Stimulated activated CD8-positive, alpha-beta memory T cell treated with anti-CD3 and anti-CD28 coated beads, Interleukin-15, amount 100 ng/mL, for 1 hour (primary cell): ENCODE measurements at regions not wholly inside any gene's neighbourhood (a gene's known extent, or its start where the extent isn't known, plus 50 kb on each side); places are given as distances from the start of the nearest gene placed in this dataset.

ENCODE experiments used
- DNase-seq: peaks from one replicate; pipeline ENCODE4 v3.0.0-alpha.2; 2020; ENCODE audit warnings: low read depth

DNA sequence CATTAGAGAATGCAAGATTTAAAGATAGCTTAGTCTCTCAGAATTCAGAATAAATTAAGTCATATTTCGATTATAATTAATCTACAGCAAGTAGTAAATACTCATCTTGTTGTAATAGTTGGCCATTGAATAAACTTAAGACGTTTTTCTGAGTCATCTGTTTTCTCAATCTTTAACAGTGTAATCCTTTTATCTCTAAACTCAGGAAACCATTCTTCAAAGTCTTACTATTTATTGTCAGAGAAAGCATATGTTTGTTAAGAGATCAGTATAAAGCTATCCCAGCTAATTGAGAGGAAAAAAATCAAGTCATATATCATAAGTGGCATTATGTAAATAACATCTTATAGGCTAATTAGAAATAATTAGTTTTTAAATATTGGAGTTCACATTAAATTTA is 201.2 kb upstream of the ADAMTS5 start:
- no peak for DNase-seq

DNA sequence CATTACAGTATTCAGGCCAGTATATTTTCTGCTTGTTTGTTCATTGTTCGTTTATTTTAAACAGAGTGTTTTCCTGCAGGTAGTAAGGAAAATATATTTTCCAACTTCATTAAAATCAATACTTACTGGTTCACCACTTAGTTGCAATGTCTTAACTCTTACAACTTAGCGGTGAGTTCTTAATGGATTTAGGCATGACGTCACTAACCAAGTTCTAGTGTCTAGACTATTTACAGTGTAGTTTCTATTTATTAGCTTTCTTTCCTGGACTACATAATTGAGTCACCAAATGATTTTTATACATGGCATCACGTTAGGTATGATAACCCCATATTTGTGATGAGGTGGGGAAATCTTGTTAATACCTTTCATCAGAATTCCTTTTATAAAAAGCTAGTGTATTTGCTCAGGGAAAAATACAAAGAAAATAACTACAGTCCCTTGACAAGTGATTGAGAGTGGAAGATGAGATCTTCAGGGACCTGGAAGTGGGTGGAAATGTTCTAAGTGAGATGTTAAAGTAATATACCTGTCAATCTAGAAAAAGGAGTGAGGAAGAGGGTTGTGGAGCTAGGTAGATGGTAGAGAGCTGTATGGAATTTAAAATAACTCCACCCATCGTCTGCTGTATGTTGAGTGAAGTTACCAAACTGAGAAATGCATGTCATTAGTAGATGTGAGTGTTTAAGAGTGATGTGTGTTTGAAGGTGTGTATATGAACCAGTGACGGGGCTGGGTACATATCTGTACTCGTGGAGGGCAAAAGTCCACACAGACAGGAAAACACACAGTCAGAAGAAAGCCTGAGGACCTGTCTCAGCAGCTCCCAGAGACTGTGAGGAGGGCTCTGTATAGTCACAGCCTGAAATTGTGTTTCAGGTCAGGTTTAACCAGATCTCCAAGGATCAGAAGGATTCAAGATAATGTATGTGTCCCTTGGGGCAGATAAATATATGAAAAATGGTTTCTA is 197.6 kb upstream of the ADAMTS5 start:
- DNase-seq = no peak

DNA sequence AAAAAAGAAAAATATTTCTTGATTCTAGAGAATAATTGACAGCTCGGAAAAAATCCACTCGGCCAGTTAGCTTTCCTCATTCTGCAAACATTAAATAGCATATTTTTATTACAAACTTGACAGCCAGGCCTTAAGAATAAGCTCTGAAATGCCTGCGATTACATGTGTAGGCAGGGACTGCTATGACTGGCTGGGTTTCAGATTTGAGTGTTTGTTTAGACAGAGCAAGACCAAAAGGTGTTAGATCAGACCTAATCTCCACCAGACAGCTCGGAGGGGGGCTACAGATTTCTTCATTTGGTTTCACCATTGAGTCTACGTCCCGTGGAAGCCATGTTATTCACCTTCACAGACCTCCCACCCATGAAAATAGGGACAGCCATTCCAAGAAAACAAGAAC is 192.1 kb upstream of the ADAMTS5 start:
- DNase-seq = no peak

DNA sequence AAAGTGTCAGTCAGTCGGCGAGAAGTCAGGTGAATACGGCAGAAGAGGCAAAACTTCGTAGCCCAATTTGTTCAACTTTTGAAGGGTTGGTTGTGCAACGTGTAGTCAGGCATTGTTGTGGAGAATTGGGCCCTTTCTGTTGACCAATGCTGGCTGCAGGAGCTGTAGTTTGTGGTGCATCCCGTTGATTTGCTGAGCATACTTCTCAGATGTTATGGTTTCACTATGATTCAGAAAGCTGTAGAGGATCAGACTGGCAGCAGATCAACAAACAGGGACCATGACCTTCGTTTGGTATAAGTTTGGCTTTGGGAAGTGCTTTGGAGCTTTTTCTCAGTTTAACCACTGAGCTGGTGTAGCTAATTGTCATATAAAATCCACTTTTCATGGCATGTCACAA is 190.2 kb upstream of the ADAMTS5 start:
- no peak for DNase-seq

DNA sequence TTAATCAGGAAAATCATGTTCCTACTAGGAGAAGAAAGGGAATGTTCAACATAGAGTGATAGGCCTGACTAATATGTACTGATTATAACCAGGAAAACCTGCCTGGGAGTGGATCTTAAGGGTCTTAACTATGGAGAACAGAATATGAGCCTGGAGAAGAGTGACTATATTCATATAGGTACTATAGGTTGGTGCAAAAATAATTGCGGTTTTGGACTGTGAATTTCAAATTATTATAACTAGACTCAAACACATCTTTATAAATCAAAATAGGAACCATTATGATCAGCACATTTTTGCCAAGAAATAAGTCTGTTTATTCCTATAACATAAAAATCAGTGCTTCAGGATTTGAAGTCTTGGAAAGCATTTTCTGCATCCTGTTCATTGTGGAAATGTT is 189.8 kb upstream of the ADAMTS5 start:
- no peak for DNase-seq

DNA sequence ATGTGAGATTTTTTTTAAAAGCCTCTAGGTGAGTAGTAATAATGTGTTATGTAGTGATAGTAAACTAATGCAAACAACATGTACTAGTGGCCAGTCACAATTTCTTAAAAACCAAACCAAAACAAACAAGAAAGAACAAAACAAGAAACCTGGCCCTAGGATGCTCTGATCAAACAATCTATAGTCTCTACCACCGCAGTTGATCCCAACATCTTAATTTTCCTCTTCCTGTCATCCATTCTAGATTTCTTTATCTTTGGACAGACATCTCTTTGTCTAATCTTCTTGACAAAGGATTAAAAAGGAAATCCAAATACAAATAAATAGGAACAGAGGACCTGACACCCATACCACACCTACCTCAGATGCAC is 188.2 kb upstream of the ADAMTS5 start:
- DNase-seq = no peak

DNA sequence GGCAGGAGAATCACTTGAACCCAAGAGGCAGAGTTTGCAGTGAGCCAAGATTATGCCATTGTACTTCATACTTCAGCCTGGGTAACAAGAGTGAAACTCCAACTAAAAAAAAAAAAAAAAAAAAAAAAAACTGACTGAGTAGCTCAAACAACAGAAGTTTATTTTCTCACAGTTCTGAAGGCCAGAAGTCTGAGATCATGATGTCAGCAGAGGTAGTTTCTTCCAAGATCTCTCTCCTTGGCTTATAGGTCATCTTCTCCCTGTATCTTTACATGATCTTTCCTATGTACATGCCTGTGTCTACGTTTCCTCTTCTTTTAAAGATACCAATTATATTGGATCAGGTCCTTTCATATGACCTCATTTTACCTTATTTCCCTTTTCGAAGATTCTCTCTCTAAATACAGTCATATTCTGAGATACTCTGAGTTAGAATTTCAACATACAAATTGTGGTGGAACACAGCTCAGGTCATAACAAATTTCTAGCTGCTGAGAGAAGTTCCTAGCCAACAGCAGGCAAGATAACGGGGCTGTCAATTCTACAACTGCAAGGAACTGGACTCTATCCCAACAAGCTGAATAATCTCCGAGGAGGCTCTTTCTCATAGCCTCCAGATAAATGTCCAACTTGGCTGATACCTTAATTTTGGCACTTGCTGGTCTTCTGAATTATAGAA is 187.7 kb upstream of the ADAMTS5 start:
- no peak for DNase-seq

DNA sequence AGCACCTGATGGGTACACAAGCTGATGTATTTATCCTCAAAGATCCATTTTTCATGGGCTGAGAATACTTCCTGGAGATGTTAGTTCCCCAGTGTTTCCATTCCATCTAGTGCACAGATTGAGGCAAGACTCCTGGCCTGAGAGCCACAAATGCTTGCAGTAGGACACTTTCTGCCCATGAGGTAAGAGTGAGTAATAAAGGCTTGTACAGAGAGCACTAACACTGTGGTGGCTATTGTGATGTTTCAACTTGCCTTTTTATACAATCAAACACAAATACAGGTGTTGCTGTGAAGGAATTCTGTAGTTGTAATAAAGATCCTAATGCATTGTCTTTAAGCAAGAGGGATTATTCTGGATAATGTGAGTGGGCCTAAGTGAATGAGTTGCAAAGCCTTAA is 186.1 kb upstream of the ADAMTS5 start:
- DNase-seq = no peak

DNA sequence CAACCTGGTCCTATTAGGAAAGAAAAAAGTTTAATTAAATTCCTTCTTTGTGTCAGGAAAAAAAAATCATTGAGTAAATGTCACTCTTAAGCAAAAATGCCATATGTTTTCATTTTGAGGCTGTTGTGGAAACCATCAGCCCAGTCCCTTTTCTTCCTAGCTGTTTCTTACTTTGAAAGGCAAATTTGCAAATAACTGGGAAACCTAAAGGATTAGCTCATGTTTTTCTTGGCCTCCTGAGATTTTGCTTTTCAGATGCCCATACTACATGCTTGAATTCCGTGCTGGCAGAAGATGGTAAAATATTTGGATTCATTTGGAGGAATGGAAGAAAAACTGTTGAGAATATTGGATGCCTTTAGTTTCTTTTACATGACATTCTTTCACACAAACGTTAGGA is 182.1 kb upstream of the ADAMTS5 start:
- no peak for DNase-seq

DNA sequence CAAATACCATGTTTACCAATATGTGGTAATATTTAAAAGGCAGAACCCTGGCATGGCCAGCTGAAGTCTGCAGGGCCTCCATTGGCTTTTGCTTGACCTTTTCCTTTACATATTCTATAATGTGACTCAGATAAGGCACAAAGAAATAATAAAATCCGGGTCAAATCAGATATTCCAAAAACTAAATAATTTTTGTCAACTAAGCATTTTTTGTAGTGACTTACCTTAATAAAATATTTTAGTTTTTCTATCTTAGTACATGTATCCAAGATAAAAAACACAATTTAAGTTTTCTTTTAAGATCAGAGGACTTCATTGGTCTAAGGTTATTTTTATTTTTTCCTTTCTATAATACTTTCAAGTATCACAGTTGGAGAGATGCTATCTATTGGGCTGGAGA is 179.4 kb upstream of the ADAMTS5 start:
- DNase-seq = no peak

DNA sequence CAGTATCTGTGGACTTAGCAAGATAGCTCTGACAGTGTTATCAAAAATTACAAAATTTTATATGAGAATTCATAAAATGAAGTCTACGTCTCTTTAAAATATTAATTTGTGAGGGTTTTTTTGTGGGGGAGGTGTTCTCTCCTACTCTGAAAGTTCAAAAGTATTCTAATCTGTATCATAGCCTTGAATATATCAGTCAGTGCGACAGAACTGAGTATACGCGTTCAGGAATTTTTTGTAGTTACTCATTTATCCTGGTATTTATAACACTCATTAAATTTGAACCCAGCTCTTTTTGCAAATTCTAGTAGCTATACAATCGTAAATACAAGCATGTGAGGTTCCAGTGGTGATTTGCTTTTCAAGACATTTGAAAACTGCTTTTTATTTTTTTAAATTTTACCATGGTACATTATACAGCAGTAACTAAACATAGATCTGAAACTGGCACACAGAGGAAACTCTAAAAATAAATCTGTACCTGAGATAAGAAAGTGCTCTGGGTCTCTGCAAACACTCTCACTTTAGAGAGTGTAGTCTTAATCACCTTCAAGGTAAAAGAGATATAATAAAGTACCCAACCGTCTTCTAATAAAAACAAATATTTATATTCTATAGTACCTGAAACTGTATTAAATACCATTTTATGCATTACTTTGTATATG is 178.4 kb upstream of the ADAMTS5 start:
- DNase-seq = no peak

DNA sequence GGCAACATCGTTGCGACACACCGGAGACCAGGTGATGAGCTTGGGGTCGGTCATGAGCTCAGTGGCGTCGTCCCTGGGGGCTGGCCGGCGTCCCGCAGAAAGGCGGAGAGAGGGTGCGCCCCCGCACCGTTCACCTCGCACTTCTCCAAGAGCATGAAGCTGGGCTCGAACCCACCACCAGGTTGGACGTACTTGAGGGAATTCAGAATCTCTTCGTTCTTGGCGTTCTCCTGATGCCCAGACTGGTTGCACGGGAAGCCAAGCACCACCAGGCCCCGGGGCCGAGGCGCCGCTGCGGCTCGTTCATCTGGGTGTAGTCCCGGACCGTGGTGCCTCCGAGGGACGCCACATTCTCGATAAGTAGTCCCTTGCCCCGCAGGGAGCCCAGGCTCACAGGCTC is 176.6 kb upstream of the ADAMTS5 start:
- DNase-seq = no peak

DNA sequence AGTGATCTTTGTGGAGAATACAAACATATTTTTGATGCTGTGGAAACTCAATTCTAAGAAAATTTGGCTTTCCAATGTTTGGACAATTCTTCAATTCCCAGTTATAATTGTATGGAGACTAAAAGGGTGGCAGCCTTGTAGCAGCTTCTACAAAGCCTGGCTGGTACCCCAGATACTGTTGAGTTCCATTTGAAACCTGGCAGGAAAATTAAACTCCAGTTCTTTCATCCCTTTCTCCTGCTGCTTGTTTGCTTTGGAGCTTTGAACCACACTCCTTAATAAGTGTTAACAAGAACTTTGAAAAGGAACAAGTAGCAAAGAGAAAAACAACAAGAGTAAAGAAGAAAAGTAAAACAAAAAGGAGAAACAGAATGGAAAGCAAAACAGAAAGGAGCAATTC is 172.6 kb upstream of the ADAMTS5 start:
- no peak for DNase-seq

DNA sequence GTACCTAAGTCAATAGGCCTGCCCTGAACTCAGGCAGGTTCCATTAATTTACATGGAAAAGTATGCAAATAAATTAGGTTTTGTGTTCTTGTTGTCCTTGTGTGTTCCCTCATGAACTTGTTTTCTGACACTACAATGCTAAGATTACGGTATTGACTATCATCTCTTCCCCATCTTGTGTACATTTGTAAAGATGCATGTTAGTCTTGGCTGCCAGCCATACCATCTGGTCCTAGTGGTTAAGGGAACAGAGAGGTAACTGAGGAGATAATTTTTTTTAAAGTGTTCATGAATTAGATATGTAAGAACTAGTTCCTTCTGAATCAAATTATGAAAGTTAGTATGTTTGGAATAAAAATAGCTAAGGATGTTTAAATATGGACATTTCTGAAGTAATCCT is 167.6 kb upstream of the ADAMTS5 start:
- DNase-seq = no peak

DNA sequence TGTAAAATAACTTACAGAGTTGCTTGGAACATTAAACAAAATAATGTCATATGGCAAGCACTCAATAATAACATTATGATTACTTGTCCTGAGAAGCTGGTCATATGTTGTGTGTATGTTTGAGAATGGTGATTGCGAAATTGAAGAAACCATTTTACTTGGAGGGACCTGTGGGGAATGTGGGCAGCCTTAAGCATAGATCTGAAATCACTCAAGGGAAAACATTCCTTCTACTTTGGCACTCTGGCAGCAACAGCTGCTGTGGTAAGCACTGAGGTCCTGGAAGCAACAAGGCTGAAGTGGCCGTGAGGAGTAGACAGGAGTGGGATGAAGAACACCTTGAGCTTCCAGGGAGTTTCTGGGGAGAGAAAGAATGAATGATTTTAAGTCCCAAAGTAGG is 165.4 kb upstream of the ADAMTS5 start:
- DNase-seq = no peak

DNA sequence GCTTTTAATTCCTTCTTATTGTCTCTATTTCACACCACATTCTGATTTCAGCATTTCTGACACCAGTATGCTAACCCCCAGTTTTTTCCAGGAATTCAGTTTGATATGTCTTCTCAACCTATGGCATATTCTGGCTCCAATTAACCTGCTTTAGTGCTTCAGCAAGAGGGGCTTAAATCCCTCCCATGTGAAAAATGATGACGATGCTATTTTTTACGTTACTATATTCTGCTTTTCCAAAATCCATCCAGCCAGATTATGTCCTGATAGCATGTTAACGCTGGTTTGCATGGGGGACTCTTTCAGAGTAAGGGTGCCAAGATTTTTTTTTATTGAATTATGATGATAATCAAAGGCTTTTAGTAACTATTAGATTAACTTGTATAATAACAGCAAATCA is 163.3 kb upstream of the ADAMTS5 start:
- no peak for DNase-seq

DNA sequence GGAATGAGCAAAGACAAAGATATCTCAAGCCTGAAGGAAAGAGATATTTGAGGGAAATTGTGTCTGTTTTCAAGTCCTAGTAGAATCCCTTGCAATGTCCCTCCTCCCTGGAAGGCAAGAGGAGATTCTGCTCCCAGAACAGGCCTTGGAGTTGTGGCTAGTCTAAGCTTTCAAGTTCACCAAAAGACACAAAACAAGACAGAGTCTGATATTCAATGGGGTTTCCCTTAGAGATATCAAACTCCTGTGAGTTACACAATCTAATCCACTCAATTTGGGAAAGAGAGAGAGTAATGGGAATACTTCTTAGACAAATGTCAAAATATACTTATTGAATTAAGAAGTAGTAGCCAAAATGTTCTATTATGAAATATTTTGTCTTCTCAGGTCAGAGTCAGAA is 162.8 kb upstream of the ADAMTS5 start:
- DNase-seq = no peak

DNA sequence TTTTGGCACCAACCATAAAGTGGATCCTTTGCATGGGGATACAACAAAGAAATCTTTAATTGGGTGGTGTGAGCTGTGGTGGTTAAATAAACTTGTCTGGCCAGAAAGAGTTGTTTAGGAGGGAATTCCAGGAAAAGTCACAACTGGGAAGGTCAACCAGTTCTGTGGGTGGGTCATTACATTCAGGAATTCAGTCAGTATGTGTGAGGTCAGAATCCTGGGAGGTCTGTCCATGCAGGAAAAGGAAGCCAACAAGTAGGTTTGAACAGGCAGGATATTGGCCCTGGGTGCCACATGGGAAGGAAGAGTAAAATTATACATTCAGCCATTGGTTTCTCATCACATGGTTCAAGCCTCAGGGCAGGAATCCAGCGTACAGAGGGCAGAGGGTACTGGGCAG is 162.3 kb upstream of the ADAMTS5 start:
- DNase-seq = no peak

DNA sequence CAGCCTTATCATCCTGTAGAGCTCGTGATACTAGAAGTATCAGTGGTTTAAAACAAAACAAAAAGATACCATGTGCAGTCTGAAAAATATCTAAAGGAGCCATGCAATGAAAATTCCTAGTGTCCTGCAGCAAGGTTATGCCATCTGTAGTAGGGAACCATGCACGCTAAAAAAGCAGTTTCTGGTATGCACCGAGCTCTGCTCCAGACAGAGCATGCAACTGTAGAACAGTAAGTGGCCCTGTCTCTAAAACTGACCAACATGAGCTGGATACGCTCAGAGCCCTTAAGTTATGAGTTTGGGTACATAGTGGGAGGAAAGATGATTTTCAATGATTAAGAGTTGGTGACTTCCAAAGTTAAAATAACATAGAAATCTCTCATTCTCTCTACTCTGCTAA is 159.3 kb upstream of the ADAMTS5 start:
- no peak for DNase-seq

DNA sequence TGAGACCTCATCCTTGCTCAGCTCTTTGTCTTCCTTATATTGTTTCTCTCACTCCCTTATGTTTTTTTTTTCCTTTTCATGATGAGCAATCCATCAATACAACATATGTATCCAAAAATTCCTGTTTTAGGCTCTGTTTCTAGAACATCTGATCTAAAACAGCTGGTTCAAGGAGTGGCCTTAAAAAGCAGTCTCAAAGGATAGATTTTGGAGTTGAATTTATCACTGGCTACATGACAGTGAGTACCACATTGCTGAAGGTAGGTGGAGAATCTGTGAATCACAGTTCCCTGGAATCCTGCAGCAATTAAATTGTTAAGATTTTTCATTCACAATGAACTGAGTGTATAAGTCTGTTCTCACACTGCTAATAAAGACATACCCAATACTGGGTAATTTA is 155.8 kb upstream of the ADAMTS5 start:
- DNase-seq = no peak

DNA sequence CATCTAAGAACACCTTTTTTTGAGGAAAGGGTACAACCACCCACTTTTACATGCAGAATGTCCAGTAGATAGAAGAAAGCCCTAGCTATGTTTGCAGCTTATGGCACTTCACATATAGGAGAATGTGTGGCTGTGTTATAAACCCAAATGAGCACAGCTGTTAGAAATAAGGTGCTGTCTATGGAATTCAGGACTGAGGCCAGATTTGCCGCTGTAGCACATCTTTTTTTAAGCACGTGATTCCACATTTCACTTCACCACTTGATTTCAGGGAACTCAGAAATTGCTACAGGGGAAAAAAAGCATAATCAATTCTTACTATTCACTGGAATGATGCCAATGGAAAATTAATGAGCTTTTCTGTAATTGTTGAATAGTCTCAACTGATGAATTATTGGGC is 147.2 kb upstream of the ADAMTS5 start:
- DNase-seq = no peak

DNA sequence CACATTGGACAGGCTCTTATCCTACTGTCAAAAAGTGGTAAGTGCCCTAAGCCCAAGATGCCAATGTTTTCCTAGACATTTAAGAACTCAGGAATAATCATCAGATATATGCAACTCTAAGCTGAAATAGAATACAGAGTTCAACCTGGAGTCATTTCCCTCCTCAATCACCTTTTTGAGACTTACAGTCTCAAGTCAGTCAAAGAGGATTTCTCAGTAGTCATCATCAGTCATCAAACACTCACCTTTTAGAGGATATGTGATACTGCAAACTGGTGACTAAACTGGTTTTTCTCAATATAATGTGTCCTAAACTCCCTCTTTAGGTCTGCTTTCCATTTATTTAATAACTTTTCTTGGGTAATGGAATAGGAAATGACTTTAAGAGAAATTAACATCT is 145.3 kb upstream of the ADAMTS5 start:
- no peak for DNase-seq

DNA sequence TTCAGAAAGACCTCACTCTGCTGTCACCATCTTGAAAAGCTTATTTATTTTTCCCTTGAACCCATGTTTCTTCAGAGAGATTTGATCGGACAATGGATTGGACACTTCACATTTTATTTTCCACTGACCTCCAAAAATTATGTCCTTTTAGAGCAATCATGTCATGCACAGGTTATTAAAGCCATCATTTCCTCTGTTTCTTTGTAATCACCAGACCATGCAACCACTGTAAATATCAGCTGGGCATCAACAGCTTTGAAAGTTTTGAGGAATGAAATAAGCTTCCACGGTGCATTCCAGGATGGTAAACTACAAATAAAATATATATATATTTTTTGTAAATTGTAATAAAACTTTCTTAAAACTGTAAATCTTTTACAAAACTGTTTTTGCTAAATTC is 144.1 kb upstream of the ADAMTS5 start:
- no peak for DNase-seq
